KBM-7 (cell line): ENCODE measurements at regions not wholly inside any gene's neighbourhood (a gene's known extent, or its start where the extent isn't known, plus 50 kb on each side); places are given as distances from the start of the nearest gene placed in this dataset.
A peak's percentile ranks its signal among the peaks of the same experiment; 100 is the strongest.
"Not testable (repeated sequence)": the region's sequence is repeated elsewhere in the genome, so short reads cannot be mapped to it uniquely, and the experiment has no call there.

Source experiments
- DNase-seq: peaks from one replicate; pipeline ENCODE4 v3.0.0-alpha.2; 2015
- in situ Hi-C: fragments of 300-500 bp; cut with MboI; formaldehyde crosslinking; loops from 2 replicates; pipeline ENCODE4 v1.14.3; 2020; ENCODE audit warnings: low sequenced_read_pairs, low pct_unique_long_range_greater_than_20kb, mixed read lengths

DNA sequence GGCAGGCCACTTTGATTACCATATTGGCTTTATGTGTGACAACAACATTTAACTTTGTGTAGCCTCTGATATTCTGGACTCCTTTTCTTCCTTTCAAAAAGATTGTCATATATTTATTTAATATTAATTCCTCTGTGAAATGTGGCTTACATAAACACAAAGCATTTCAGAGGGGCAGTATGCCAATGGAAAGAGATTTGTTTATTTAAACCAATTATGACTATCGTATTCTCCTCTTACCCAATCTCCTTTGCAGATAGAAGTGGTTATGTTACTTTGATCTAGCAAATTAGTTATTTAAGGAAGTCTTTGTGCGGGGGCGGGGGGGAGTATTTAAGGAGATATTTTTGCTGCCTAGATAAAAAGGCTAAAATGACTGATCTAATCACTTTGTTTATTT lies 573.7 kb upstream of the KIF2B start:
- in situ Hi-C loops = no loop called here
- DNase-seq = no peak

DNA sequence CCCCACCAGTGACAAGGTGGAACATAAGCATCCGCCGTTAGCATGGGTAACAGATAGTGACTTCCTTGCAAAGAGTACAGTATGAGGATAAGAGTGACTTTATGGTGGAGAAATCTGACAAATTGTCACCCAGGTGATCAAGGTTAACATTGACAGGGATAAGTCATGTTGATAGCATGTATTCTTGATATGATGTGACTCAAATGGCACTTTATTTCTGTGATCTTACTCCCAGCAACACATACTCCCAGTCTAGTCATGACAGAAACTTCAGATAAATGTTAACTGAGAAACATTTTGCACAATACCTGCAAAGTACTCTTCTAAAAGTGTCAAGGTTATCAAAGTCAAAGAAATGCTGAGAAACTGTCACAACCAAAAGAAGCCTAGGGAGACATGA lies 588.6 kb upstream of the KIF2B start:
- DNase-seq = no peak
- in situ Hi-C loops = no loop called here

DNA sequence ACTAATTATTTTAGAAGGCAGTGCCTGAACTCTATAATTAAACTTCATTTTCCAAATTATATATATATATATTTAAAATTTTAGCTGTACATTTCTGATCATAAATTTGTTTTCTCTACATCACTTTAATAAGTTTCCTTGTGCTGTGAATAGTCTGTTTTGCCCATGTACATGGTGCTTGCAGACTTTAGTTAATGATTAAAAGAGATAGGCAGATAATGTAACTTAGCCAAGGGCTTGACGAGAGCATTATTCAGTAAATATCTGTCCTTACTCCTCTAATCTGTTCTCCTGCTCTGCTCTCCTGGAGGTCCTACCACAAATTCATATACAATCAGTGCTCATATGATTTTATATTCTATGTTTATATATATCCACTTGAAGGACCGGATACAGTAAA lies 595.2 kb upstream of the KIF2B start:
- in situ Hi-C loops = no loop called here
- DNase-seq = no peak

DNA sequence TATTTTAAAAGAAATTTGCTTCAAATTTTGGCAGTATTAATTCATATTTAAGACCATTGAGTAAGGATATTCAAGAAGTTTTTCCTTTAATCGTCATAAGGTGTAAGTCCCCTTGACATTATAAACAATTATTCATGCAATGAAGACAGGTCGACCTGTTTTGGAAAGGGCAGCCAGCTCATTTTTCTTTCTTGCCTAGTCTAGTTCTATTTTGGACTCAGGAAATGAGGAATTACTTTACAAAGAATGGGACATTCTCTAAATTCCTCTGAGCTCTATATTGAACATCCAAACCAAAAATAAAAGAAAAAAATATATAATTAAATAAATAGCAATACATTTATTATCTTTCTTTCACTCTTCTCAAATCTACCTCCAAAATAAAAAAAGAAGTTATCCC lies 595.6 kb upstream of the KIF2B start:
- DNase-seq = no peak
- in situ Hi-C loops = no loop called here

DNA sequence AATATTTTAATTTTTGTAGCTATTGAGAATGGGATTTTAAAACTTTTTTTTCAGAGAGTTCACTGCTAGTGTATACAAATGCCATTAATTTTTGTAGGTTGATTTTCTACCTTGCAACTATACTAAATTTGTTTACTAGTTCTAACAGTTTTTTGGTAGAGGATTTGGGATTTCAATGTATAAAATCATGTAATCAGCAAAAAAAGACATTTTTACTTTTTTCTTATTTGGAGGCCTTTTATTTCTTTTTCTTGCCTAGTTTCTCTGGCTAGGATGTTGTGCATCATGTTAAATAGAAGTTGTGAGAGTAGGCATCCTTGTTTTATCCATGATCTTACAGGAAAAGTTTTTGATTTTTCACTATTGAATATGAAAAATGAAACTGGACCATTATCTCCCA lies 602.9 kb upstream of the KIF2B start:
- no peak for DNase-seq
- in situ Hi-C loops = no loop called here

DNA sequence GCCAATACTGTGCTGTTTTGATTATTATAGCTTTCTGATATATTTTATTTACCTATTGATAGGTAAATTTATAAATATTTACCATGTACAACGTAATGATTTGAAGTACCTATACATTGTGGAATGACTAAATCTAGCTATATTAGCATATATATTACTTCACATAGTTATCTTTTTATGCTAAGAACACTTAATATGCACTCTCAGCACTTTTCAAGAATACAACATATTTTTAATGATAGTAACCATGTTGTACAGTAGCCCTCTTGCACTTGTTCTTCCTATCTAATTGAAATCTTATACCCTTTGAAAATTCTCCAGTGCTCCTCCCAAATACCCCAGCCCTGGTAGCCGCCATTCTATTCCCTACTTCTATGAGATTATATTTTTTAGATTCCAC lies 604.0 kb upstream of the KIF2B start:
- in situ Hi-C loops = no loop called here
- DNase-seq = no peak

DNA sequence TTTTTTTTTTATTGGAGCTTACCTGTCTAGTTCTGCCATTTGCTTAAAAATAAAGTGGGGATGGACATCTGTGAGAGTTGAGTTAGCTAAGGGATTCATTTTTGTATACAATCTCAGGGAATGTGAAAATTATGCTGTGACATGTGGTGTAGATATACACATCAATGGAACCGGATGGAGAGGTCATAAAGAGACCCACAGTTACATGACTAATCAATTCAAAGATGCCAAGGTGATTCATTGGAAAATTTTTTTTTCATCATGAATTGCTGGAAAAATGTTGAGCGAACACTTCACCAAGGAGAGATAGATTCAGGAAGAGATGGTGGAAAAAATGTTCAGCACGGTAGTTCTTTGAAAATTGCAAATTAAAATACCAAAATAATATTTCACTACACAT lies 605.4 kb upstream of the KIF2B start:
- in situ Hi-C loops = no loop called here
- no peak for DNase-seq

DNA sequence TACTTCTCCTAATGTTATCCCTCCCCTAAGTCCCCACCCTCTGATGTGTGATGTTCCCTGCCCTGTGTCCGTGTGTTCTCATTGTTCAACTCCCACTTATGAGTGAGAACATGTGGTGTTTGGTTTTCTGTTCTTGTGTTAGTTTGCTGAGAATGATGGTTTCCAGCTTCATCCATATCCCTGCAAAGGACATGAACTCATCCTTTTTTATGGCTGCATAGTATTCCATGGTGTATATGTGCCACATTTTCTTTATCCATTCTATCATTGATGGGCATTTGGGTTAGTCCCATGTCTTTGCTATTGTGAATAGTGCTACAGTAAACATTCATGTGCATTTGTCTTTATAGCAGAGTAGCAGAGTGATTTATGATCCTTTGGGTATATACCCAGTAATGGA lies 613.8 kb upstream of the KIF2B start:
- in situ Hi-C loops, DNase-seq: not testable (repeated sequence)

DNA sequence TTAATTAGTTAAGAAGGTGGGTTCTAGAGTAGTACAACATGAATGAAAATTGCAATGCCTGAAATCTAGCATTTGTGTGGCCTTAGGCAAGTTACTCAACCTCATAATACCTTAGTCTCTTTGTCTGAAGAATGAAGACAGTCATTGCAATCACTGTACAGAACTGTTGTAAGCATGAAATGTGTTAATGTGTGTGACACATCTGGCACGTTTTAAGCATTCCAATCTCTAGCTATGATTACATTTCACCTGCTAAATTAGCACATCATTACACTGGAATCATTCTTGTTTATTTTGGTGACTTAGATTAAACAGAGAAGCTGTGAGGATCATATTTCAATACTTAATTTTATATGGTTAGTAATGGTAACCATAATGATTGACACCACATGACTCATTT lies 629.7 kb upstream of the KIF2B start:
- in situ Hi-C loops = no loop called here
- no peak for DNase-seq

DNA sequence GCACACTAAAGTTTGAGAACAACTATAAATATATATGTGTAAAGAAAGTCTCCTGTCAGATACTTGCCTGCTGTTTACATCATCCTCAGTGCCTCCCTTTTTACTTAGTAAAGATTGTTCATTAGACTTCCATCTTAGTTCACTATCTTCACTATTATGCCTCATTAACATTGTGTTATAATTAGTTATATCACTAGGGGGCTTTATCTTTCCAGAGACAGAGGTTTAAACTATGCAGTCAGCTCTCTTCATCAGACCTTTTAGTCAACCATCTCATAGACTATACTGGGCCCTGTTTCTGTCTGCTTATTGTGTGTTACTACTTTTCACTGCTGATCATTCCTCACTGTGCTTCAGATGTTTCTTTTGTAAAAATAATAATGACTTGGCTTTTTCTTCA lies 630.8 kb upstream of the KIF2B start:
- DNase-seq = peak; percentile 0
- in situ Hi-C loops = no loop called here

DNA sequence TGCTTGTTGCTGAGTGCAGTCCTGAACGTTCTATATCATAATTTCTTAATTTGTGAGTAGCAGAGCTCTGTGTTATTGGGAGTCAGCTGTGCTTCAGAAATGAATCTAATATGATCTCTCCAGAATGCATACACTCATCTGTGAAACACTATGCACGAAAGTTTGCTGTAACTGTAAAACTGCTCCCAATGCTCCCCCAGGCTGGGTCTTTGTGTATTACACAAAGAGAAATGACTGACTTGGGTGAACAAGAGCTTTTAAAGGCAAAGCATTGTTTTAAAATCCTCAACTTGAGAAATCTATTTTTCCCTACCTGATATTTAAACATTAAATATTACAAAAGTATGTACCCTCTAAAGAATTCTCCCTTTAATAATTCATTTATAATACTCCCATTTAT lies 636.7 kb upstream of the KIF2B start:
- DNase-seq = no peak
- in situ Hi-C loops = no loop called here

DNA sequence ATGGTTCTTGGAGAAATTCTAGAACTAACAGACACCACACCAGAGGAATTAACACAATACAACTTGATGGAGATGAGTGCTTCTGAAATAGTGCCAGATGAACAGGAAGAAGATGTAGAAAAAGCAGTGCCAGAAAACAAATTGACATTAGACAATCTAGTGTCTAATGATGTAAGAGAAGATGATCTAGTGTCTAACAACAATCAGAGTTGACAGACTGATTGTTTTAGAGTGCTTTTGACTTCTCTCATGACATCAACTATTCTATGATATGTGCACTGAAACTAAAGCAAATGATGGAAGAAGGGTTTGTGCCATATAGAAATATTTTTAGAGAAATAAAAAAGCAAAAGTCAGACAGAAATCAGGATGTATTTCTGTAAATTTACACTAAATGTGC lies 646.1 kb upstream of the KIF2B start:
- in situ Hi-C loops = no loop called here

DNA sequence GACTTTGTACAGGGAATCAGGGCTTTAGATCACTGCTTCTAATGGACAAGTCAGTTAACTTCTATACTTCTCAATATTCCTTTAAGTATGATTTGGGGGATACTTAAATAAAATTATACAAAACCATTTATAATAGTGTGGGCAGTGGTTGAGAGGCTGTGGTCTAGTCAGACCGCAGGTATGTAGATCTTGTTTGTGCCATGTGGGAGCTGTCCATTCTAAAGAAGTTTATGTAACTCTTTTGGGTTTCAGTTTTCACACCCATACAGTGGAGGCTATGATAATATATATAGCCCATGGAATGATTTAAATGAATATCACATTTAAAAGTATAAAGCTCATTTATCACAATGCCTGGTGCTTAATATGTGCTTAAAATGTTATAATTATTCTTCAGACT lies 654.3 kb upstream of the KIF2B start:
- DNase-seq = no peak
- in situ Hi-C loops = no loop called here

More for the DNA sequence above, 646.1 kb upstream of the KIF2B start:
- no peak for DNase-seq

DNA sequence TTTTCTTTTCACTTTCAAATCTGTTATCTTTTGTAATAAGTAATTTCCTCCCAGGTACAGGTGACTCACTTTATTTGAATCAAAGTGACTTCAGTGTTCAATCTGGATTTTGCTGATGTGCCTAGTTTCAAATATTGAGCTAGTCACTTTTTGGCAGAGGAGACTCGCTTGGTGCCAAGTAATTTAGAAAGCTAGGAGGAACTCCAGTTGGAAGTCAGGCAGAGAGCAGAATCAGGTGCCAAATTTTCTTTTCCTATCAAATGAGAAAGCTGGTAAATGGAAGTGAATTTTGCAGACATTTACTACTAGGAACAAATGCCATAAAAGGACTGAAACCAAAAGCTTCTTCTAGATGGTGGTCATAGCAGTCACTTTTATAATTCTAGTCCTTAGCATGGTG lies 656.0 kb upstream of the KIF2B start:
- in situ Hi-C loops = no loop called here
- no peak for DNase-seq

DNA sequence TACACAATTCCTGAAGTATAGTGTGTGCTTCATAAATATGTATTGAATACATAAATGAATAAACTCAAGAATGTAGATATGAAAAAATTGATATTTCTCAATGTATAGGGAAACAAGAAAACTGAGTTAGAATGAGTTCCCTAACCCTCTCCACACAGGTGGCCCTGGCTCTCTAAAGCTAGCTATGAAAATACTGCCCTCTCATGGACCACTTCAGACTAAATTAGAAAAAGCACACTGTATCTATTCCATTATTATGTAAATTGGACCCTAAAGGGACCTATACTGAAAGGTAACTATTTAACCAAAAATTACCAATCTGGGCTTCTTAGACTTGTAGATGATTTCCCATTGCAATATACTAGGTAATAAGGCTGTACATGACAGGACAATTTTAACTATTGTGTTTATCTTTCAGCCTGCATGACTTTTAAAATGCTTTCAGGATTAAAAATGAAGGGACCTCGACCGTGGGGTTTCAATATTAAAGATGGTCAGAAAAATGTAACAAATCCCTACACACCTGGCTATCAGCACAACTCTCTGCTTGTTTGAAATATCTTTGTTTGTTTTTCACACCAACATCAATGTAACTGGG lies 672.5 kb upstream of the KIF2B start:
- in situ Hi-C loops = no loop called here
- peak; percentile 3 for DNase-seq

DNA sequence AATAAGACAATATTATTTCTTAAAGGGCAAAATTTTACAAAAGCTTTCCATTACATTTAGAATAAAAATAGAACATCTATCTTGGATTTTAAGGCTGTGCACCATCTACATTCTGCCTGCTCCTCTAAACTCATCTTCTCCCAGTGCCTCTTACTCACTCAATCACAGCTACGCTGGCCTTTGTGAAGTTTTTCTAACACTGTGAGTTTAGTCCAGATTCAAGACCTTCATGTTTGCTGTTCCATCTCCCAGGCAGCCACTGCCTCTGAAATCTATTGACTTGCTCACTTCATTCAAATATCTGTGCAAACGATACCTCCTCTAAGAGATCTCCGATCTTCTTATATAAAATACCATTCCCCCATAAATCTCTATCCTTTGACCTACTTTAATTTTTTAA lies 673.4 kb upstream of the KIF2B start:
- DNase-seq = no peak
- in situ Hi-C loops = no loop called here

DNA sequence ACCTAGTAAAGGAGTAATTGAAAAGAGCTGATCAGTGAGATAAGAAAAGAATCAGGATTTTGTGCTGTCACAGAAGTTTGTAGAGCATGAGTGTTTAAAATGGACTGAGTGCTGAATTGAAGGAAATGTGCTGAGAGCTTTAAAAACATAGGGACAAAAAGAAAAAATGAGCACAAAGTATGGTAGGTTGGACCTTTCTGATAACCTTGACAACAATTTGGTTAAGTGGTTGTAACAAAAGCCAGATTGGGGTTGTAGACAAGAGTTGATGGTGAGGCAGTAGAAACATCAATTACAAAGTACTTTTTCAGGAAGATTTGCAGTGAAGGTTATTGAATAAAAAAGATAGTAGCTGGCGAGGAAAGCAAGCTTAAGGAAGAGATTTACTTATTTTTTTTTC lies 674.7 kb upstream of the KIF2B start:
- in situ Hi-C loops = no loop called here
- no peak for DNase-seq

DNA sequence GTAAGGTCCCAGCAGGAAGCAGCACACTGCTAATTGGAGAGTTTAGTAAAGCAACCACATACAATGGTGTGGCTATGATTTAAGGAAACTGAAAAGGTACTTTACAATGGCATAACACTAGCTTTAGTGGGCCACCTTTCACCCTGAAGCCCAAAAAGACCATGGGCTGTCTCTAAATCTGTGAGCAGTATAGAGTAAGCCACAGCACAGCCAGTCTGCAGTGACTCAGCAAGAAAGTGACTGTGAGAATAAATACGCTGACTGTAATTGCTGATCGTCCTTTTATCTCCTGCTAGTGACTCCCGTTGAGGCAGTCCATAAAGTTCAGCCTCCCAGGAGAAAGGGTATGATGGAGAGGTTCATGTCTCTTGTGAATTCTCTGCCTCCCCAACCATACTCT lies 679.8 kb upstream of the KIF2B start:
- no peak for DNase-seq
- in situ Hi-C loops = no loop called here

DNA sequence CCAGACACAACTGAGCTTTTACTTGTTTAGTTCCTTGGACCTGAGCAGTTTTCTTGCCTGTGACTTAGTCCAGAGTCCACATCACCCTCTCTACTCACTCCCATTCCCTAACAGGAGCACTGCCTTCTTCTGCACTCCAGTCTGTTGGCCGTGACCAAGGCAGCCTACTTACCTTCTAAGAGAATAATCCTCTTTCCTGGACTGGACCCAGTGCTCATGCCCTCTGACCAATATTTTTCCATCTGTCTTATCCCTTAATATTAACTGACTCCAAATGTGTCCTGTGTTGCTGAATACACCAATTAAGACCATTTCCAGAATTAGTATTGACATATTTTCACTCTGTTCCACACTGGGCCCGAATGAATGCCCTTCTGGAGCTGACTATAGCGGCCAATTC lies 681.0 kb upstream of the KIF2B start:
- DNase-seq = no peak
- in situ Hi-C loops = no loop called here

DNA sequence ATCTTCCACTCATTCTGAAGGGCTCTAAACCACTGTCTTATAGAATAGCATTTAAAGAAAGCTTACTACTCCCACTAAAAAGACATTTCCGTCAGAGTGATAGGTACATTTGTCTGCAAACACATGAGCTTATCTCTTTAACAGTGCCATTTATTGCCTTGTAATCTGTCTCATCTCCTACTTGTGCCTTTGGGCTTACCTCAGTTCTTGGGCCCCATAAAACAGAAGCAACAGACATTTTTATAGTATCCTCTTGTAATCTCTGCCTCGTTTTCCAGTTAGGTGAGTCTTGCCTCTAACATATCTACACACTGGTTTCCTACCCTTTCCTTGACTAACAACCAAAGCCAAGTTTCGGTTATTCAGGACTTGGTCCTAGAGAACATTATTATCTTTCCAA lies 681.4 kb upstream of the KIF2B start:
- in situ Hi-C loops = no loop called here

DNA sequence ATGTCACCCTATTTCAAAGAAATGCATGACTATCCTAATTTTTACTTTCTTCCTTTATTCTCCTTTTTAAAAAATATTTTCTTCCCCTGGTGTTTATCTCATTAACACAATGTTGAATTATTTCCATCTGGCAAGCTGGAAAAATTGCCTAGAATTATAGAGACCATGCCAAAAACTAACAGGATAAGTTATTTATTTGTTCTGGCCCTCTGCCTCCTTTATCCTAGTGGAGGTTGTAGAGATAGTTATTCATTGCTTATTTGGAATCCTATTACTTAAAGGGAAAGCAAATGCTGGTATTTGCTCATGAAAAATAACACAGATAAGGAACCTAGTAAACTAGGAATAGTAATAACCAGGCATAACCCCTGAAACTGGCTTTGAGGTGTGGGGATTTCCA lies 684.9 kb upstream of the KIF2B start:
- DNase-seq = no peak
- in situ Hi-C loops = no loop called here

More for the DNA sequence above, 681.4 kb upstream of the KIF2B start:
- no peak for DNase-seq

DNA sequence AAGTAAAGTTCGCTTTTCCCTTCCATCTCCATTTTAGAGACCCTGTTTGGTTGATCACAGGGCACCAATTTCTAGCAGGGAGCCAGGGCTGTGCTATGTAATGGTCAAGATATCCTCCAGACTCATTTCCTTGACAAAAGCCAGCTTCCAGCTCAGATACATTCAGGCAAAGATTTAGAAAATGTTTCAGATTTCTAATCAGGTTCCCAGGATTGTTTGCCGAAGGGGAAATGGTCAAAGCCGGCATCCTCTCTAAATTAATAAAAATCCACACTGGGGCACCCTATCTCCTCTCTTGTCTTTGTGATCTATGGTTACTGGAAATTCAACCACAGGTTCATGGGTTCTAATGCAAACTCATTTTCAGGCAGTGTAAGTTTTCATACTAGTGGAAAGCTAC lies 686.8 kb upstream of the KIF2B start:
- in situ Hi-C loops = no loop called here
- no peak for DNase-seq
